ENCODE measurements at regions not wholly inside any gene's neighbourhood (a gene's known extent, or its start where the extent isn't known, plus 50 kb on each side); places are given as distances from the start of the nearest gene placed in this dataset.

DNA sequence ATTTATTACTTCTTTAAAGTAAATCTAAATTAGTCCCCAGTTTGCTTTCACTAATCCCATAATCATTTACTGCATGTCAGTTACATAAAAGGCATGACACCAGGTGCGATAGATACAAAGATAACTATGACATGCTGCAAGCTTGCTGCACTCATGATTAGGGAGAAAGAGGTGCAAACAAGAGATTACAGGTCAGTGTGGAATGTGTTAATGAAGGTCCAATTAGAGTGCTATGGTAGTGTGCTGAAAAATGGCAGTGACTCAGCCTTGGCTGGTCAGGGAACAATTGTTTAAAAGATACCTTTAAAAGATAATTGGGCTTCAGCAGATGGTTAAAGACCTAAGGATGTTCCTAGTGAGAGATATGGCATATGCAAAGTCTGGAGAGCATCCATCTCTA, 352.6 kb upstream of the TGFBR2 start:
- peaks cover 0 to 1% (median 0%) of the 10 kb centered on the region in 3 donors for H3K9me3 ChIP-seq (ENCODE audit: control insufficient read depth in 2 of 3, insufficient read depth in 1 of 3, low read length in 3 of 3)
- DNase-seq (no peak), FAIRE-seq (no peak)
- no peak for TF ChIP-seq CTCF (IDR thresholded peaks at IDR 0.05; ENCODE audit: borderline replicate concordance, extremely low read depth, insufficient read depth)
- no peaks in the 10 kb centered on the region for H3K36me3 ChIP-seq (ENCODE audit: control insufficient read depth in 2 of 3, insufficient read depth in 3 of 3, low read length in 3 of 3)
- intact Hi-C loops (cut with DNase I), result no loop called here
- no peak overlapping the region for H3K9ac ChIP-seq (ENCODE audit: low read length in 3 of 3)
- no peaks in the 10 kb centered on the region for H3K4me1 ChIP-seq (ENCODE audit: control insufficient read depth in 2 of 3, insufficient read depth in 2 of 3, low read depth in 1 of 3, low read length in 3 of 3)
- no peak overlapping the region for H3K27ac ChIP-seq (ENCODE audit: low read depth in 2 of 2, low read length in 2 of 2)
- no peak overlapping the region for H3K4me3 ChIP-seq (ENCODE audit: low read length in 3 of 3)
- H3K27me3 ChIP-seq (ENCODE audit: control insufficient read depth, insufficient read depth, low read length), result no peaks in the 10 kb centered on the region

GRCh38 chr3:30256474-30256873, 349.9 kb upstream of the TGFBR2 start:
- Histone ChIP-seq H3K9ac (ENCODE audit: low read length in 3 of 3) (no peak overlapping the region), H3K27me3 (ENCODE audit: control insufficient read depth, insufficient read depth, low read length) (no peaks in the 10 kb centered on the region), H3K9me3 (ENCODE audit: control insufficient read depth in 2 of 3, insufficient read depth in 1 of 3, low read length in 3 of 3) (peaks cover 0 to 1% (median 0%) of the 10 kb centered on the region in 3 donors), H3K4me1 (ENCODE audit: control insufficient read depth in 2 of 3, insufficient read depth in 2 of 3, low read depth in 1 of 3, low read length in 3 of 3) (no peaks in the 10 kb centered on the region), H3K4me3 (ENCODE audit: low read length in 3 of 3) (no peak overlapping the region), H3K36me3 (ENCODE audit: control insufficient read depth in 2 of 3, insufficient read depth in 3 of 3, low read length in 3 of 3) (no peaks in the 10 kb centered on the region), H3K27ac (ENCODE audit: low read depth in 2 of 2, low read length in 2 of 2) (no peak overlapping the region)
- DNase-seq (no peak), FAIRE-seq (no peak)
- no peak for TF ChIP-seq CTCF (IDR thresholded peaks at IDR 0.05; ENCODE audit: borderline replicate concordance, extremely low read depth, insufficient read depth)
- intact Hi-C loops (cut with DNase I), result no loop called here

GRCh38 chr3:30258426-30259392, 347.7 kb upstream of the TGFBR2 start:
- H3K36me3 ChIP-seq (ENCODE audit: control insufficient read depth in 2 of 3, insufficient read depth in 3 of 3, low read length in 3 of 3), result no peaks in the 10 kb centered on the region
- H3K27me3 ChIP-seq (ENCODE audit: control insufficient read depth, insufficient read depth, low read length), result no peaks in the 10 kb centered on the region
- TF ChIP-seq CTCF (IDR thresholded peaks at IDR 0.05; ENCODE audit: borderline replicate concordance, extremely low read depth, insufficient read depth), result no peak
- no peak for DNase-seq
- FAIRE-seq, result no peak
- H3K9ac ChIP-seq (ENCODE audit: low read length in 3 of 3), result no peak overlapping the region
- no peak overlapping the region for H3K4me3 ChIP-seq (ENCODE audit: low read length in 3 of 3)
- no peak overlapping the region for H3K27ac ChIP-seq (ENCODE audit: low read depth in 2 of 2, low read length in 2 of 2)
- H3K9me3 ChIP-seq (ENCODE audit: control insufficient read depth in 2 of 3, insufficient read depth in 1 of 3, low read length in 3 of 3), result peaks cover 0 to 1% (median 0%) of the 10 kb centered on the region in 3 donors
- intact Hi-C loops (cut with DNase I), result no loop called here
- no peaks in the 10 kb centered on the region for H3K4me1 ChIP-seq (ENCODE audit: control insufficient read depth in 2 of 3, insufficient read depth in 2 of 3, low read depth in 1 of 3, low read length in 3 of 3)
